K562 (cell line): ENCODE measurements at regions not wholly inside any gene's neighbourhood (a gene's known extent, or its start where the extent isn't known, plus 50 kb on each side); places are given as distances from the start of the nearest gene placed in this dataset.

ENCODE experiments used
- ARID2 ChIP-seq: fragments of 450-650 bp; IDR thresholded peaks from 2 replicates; pipeline ENCODE4 v1.6.1; 2017; ENCODE audit warnings: antibody characterized with exemption, mild to moderate bottlenecking
- BHLHE40 ChIP-seq: IDR thresholded peaks from 2 replicates; pipeline ENCODE4 v1.6.1; 2011; ENCODE audit warnings: low read length, improper control_type of control experiment
- BRD4 ChIP-seq: fragments of 200-600 bp; sonication (generic); IDR thresholded peaks from 2 replicates; pipeline ENCODE4 v1.6.1; 2017; ENCODE audit warnings: inconsistent platforms
- CBX1 ChIP-seq: sonication (generic); IDR thresholded peaks from 2 replicates; pipeline ENCODE4 v1.6.1; 2016; ENCODE audit warnings: antibody characterized with exemption, low read depth, mild to moderate bottlenecking
- CXXC5 ChIP-seq: fragments of 250-450 bp; sonication (Bioruptor Pico); IDR thresholded peaks from 2 replicates; pipeline ENCODE4 v1.8.0; 2022; ENCODE audit warnings: inconsistent platforms, mild to moderate bottlenecking, moderate library complexity
- HCFC1 ChIP-seq: IDR thresholded peaks from 2 replicates; pipeline ENCODE4 v1.6.1; 2012; ENCODE audit warnings: low read depth, low read length, improper control_type of control experiment
- MTA3 ChIP-seq: fragments of 450-650 bp; formaldehyde crosslinking; IDR thresholded peaks from 2 replicates; pipeline ENCODE4 v1.6.1; 2017; ENCODE audit warnings: mild to moderate bottlenecking, borderline replicate concordance
- NKRF ChIP-seq: fragments of 450-650 bp; IDR thresholded peaks from 2 replicates; pipeline ENCODE4 v1.6.1; 2016; ENCODE audit warnings: borderline replicate concordance
- RAD21 ChIP-seq, 2 experiments: fragments of 250-450 bp in 1 of 2; fragments of 450-650 bp in 1 of 2; sonication (Bioruptor Pico) in 1 of 2; formaldehyde crosslinking in 1 of 2; IDR thresholded peaks in 1 of 2; conservative IDR thresholded peaks in 1 of 2; 2 replicates each; pipeline versions ENCODE4 v1.4.0 to v1.8.0; 2020 to 2022; ENCODE audit warnings: mild to moderate bottlenecking in 2 of 2, moderate library complexity in 1 of 2
- RAD51 ChIP-seq: fragments of 450-650 bp; IDR thresholded peaks from 2 replicates; pipeline ENCODE4 v1.7.1; 2016; ENCODE audit warnings: low read depth, mild to moderate bottlenecking, borderline replicate concordance
- STAG1 ChIP-seq: sonication (generic); formaldehyde crosslinking; IDR thresholded peaks from 2 replicates; pipeline ENCODE4 v1.5.0; 2020; ENCODE audit warnings: missing genetic modification reagents, borderline replicate concordance
- ZNF184 ChIP-seq: sonication (generic); formaldehyde crosslinking; IDR thresholded peaks from 2 replicates; pipeline ENCODE4 v1.5.0; 2020; ENCODE audit warnings: missing genetic modification reagents
- ZNF224 ChIP-seq: sonication (generic); formaldehyde crosslinking; IDR thresholded peaks from 2 replicates; pipeline ENCODE4 v1.8.0; 2022; ENCODE audit warnings: mild to moderate bottlenecking, missing genetic modification reagents
- TF ChIP-seq, protein P1 (sequence below): fragments of 450-650 bp; IDR thresholded peaks from 2 replicates; pipeline ENCODE4 v1.7.0; 2016; ENCODE audit warnings: borderline replicate concordance
- TF ChIP-seq, protein P2 (sequence below): fragments of 450-650 bp; IDR thresholded peaks from 2 replicates; pipeline ENCODE4 v1.6.1; 2017; ENCODE audit warnings: antibody characterized with exemption, mild to moderate bottlenecking
- TF ChIP-seq, protein P3 (sequence below): sonication (generic); formaldehyde crosslinking; IDR thresholded peaks from 2 replicates; pipeline ENCODE4 v1.9.0; 2022; ENCODE audit warnings: mild to moderate bottlenecking, missing genetic modification reagents
- TF ChIP-seq, protein P4 (sequence below): fragments of 250-450 bp; sonication (Bioruptor Pico); IDR thresholded peaks from 2 replicates; pipeline ENCODE4 v1.8.0; 2022; ENCODE audit warnings: inconsistent platforms

DNA sequence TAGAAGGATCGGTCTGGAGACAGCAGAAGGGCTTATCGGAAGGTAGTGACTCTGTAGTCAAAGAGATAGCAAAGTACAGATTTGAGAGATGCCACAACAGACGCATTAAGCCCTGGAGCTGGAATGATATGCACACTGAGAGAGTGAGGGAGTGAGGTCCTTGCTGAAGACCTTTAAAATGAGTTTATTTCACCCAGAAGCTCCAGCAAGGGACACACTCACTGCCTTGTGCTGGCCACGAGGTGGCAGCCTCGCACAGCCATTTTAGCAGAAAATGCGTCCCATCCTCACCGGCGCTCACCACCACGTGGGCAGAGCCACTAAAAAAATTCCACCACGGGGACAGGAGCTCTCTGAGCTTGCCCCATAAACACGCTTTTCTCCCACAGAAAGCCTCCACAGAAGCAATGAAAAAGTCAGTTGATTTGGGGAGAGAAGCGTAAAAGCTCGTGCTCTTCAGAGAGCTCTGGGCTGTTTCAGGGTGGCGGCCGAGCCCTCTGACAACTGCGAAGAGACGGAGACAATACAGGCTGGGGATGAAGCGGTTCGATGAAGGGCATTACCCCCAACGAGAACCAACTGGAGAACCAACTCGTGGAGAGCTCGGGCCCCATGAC lies 163.0 kb upstream of the KLF14 start (continued):
- TF ChIP-seq RAD21 (CRISPR knock-in tag; conservative IDR thresholded peaks at IDR 0.05 in 1 of 2, IDR thresholded peaks at IDR 0.05 in 1 of 2) (peak; percentile 96 to 98), BHLHE40 (0 out of 2 replicates have a peak, but pooled peaks have one; percentile 35), HCFC1 (0 out of 2 replicates have a peak, but pooled peaks have one; percentile 26), CXXC5 (CRISPR knock-in tag) (peak; percentile 78), NKRF (0 out of 2 replicates have a peak, but pooled peaks have one; percentile 51), CBX1 (peak; percentile 57; the same call in 1 of the 2 replicates), STAG1 (CRISPR knock-in tag) (peak; percentile 80; the same call in 1 of the 2 replicates), ARID2 (peak; percentile 89), RAD51 (peak; percentile 86), MTA3 (no peak), ZNF184 (CRISPR knock-in tag) (no peak), BRD4 (peak; percentile 32; the same call in 1 of the 2 replicates), ZNF224 (0 out of 2 replicates have a peak, but pooled peaks have one; percentile 48)
- TF ChIP-seq, protein P1, sequence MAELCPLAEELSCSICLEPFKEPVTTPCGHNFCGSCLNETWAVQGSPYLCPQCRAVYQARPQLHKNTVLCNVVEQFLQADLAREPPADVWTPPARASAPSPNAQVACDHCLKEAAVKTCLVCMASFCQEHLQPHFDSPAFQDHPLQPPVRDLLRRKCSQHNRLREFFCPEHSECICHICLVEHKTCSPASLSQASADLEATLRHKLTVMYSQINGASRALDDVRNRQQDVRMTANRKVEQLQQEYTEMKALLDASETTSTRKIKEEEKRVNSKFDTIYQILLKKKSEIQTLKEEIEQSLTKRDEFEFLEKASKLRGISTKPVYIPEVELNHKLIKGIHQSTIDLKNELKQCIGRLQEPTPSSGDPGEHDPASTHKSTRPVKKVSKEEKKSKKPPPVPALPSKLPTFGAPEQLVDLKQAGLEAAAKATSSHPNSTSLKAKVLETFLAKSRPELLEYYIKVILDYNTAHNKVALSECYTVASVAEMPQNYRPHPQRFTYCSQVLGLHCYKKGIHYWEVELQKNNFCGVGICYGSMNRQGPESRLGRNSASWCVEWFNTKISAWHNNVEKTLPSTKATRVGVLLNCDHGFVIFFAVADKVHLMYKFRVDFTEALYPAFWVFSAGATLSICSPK, result no peak
- TF ChIP-seq, protein P2, sequence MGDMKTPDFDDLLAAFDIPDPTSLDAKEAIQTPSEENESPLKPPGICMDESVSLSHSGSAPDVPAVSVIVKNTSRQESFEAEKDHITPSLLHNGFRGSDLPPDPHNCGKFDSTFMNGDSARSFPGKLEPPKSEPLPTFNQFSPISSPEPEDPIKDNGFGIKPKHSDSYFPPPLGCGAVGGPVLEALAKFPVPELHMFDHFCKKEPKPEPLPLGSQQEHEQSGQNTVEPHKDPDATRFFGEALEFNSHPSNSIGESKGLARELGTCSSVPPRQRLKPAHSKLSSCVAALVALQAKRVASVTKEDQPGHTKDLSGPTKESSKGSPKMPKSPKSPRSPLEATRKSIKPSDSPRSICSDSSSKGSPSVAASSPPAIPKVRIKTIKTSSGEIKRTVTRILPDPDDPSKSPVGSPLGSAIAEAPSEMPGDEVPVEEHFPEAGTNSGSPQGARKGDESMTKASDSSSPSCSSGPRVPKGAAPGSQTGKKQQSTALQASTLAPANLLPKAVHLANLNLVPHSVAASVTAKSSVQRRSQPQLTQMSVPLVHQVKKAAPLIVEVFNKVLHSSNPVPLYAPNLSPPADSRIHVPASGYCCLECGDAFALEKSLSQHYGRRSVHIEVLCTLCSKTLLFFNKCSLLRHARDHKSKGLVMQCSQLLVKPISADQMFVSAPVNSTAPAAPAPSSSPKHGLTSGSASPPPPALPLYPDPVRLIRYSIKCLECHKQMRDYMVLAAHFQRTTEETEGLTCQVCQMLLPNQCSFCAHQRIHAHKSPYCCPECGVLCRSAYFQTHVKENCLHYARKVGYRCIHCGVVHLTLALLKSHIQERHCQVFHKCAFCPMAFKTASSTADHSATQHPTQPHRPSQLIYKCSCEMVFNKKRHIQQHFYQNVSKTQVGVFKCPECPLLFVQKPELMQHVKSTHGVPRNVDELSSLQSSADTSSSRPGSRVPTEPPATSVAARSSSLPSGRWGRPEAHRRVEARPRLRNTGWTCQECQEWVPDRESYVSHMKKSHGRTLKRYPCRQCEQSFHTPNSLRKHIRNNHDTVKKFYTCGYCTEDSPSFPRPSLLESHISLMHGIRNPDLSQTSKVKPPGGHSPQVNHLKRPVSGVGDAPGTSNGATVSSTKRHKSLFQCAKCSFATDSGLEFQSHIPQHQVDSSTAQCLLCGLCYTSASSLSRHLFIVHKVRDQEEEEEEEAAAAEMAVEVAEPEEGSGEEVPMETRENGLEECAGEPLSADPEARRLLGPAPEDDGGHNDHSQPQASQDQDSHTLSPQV, result peak; percentile 69; the same call in 1 of the 2 replicates
- TF ChIP-seq, protein P3, sequence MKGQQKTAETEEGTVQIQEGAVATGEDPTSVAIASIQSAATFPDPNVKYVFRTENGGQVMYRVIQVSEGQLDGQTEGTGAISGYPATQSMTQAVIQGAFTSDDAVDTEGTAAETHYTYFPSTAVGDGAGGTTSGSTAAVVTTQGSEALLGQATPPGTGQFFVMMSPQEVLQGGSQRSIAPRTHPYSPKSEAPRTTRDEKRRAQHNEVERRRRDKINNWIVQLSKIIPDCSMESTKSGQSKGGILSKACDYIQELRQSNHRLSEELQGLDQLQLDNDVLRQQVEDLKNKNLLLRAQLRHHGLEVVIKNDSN (CRISPR knock-in tag), result peak; percentile 96
- TF ChIP-seq, protein P4, sequence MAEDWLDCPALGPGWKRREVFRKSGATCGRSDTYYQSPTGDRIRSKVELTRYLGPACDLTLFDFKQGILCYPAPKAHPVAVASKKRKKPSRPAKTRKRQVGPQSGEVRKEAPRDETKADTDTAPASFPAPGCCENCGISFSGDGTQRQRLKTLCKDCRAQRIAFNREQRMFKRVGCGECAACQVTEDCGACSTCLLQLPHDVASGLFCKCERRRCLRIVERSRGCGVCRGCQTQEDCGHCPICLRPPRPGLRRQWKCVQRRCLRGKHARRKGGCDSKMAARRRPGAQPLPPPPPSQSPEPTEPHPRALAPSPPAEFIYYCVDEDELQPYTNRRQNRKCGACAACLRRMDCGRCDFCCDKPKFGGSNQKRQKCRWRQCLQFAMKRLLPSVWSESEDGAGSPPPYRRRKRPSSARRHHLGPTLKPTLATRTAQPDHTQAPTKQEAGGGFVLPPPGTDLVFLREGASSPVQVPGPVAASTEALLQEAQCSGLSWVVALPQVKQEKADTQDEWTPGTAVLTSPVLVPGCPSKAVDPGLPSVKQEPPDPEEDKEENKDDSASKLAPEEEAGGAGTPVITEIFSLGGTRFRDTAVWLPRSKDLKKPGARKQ (CRISPR knock-in tag), result peak; percentile 87; the same call in 1 of the 2 replicates
